Activated CD4-positive, alpha-beta T cell treated with anti-CD3 and anti-CD28 coated beads, Interleukin-2, amount 10 ng/mL, durations not matched to agents 24 days and 14 days (primary cell): ENCODE measurements at regions not wholly inside any gene's neighbourhood (a gene's known extent, or its start where the extent isn't known, plus 50 kb on each side); places are given as distances from the start of the nearest gene placed in this dataset.
A peak's percentile ranks its signal among the peaks of the same experiment; 100 is the strongest.
"Not testable (repeated sequence)": the region's sequence is repeated elsewhere in the genome, so short reads cannot be mapped to it uniquely, and the experiment has no call there.

ENCODE experiments used
- DNase-seq: peaks from one replicate; pipeline ENCODE4 v3.0.0; 2022
- H3K27ac Mint-ChIP-seq: one replicate; pipeline ENCODE4 v1.8.0; 2022; ENCODE audit warnings: mild to moderate bottlenecking, mixed read lengths
- H3K27me3 Mint-ChIP-seq: one replicate; pipeline ENCODE4 v1.8.0; 2022; ENCODE audit warnings: mixed read lengths
- H3K36me3 Mint-ChIP-seq: one replicate; pipeline ENCODE4 v1.8.0; 2022; ENCODE audit warnings: low read depth, mild to moderate bottlenecking, mixed read lengths
- H3K4me1 Mint-ChIP-seq: one replicate; pipeline ENCODE4 v1.8.0; 2021; ENCODE audit warnings: mixed read lengths
- H3K4me3 Mint-ChIP-seq: one replicate; pipeline ENCODE4 v1.8.0; 2022; ENCODE audit warnings: mild to moderate bottlenecking, moderate library complexity, mixed read lengths
- H3K9me3 Mint-ChIP-seq: one replicate; pipeline ENCODE4 v1.8.0; 2021; ENCODE audit warnings: mixed read lengths
- intact Hi-C: fragments of 100-400 bp; cut with micrococcal nuclease; formaldehyde crosslinking; loops from one replicate; pipeline ENCODE4 v1.15.1; 2023

- H3K36me3 Mint-ChIP-seq, H3K4me3 Mint-ChIP-seq, H3K27ac Mint-ChIP-seq, H3K9me3 Mint-ChIP-seq, intact Hi-C loops, H3K4me1 Mint-ChIP-seq, H3K27me3 Mint-ChIP-seq: not testable (repeated sequence)
- DNase-seq, result peak; percentile 44
These were observed 91.0 kb downstream of the PLPP2 start for GRCh38 chr19:200203-200602.
